GM12878 (cell line): ENCODE measurements at regions not wholly inside any gene's neighbourhood (a gene's known extent, or its start where the extent isn't known, plus 50 kb on each side); places are given as distances from the start of the nearest gene placed in this dataset.

Source experiments
- CHD2 ChIP-seq: IDR thresholded peaks from 2 replicates; pipeline ENCODE4 v1.6.1; 2011; ENCODE audit warnings: low read depth, low read length, improper control_type of control experiment, borderline replicate concordance
- CTCF ChIP-seq, 3 experiments: IDR thresholded peaks in 2 of 3; conservative IDR thresholded peaks in 1 of 3; 2 replicates each; pipeline ENCODE4 v1.5.1; 2011; ENCODE audit warnings: low read depth in 3 of 3, low read length in 3 of 3, mild to moderate bottlenecking in 3 of 3, control low read depth in 2 of 3, moderate library complexity in 2 of 3, inconsistent platforms in 1 of 3, mixed read lengths in 1 of 3; ENCODE audit not compliant: control insufficient read depth in 2 of 3, insufficient read depth in 1 of 3; ENCODE audit errors: extremely low read depth in 1 of 3
- EZH2 ChIP-seq: IDR thresholded peaks from 2 replicates; pipeline ENCODE4 v1.6.1; 2012; ENCODE audit warnings: low read depth, mild to moderate bottlenecking, control low read depth, inconsistent platforms, low read length, borderline replicate concordance; ENCODE audit not compliant: control insufficient read depth
- RFX5 ChIP-seq: IDR thresholded peaks from 2 replicates; pipeline ENCODE4 v1.6.1; 2011; ENCODE audit warnings: low read depth, low read length, improper control_type of control experiment

- no peak for TF ChIP-seq EZH2
- no peak for TF ChIP-seq CHD2
- no peak for TF ChIP-seq CTCF (IDR thresholded peaks at IDR 0.05 in 2 of 3, conservative IDR thresholded peaks at IDR 0.05 in 1 of 3; ENCODE audit: control insufficient read depth in 2 of 3, extremely low read depth in 1 of 3, insufficient read depth in 1 of 3, low read depth in 3 of 3, low read length in 3 of 3)
- TF ChIP-seq RFX5: no peak
Measured at GRCh38 chr1:219526074-219526473, 86.8 kb downstream of the ZC3H11B start.
